ENCODE measurements at regions not wholly inside any gene's neighbourhood (a gene's known extent, or its start where the extent isn't known, plus 50 kb on each side); places are given as distances from the start of the nearest gene placed in this dataset.
A peak's percentile ranks its signal among the peaks of the same experiment; 100 is the strongest.

- H2AFZ ChIP-seq (ENCODE audit: insufficient read depth, low read depth, low read length, poor library complexity, severe bottlenecking): no peak overlapping the region
- H3K9me3 ChIP-seq (replicated peaks in 1 of 2; ENCODE audit: control insufficient read depth in 1 of 2, insufficient read depth in 1 of 2, low read length in 2 of 2): no peaks in the 10 kb centered on the region
- H3K4me2 ChIP-seq (replicated peaks; ENCODE audit: extremely low read depth, low read length, poor library complexity, severe bottlenecking): no peak overlapping the region
- H3K36me3 ChIP-seq (replicated peaks in 1 of 2; ENCODE audit: control insufficient read depth in 1 of 2, insufficient read depth in 2 of 2, low read length in 2 of 2): no peaks in the 10 kb centered on the region
- H3K27me3 ChIP-seq (ENCODE audit: control insufficient read depth in 2 of 2, insufficient read depth in 2 of 2, low read length in 2 of 2): no peaks in the 10 kb centered on the region
- no peak overlapping the region for H3K9ac ChIP-seq (ENCODE audit: insufficient read depth, low read length, poor library complexity, severe bottlenecking)
- 93% methylated on average over 7 of the region's 12 CpGs for WGBS (ENCODE audit: insufficient coverage)
- no peak for TF ChIP-seq CTCF (IDR thresholded peaks at IDR 0.05)
- H3K27ac ChIP-seq (ENCODE audit: low read depth in 1 of 2, low read length in 2 of 2): no peak overlapping the region
- Mint-ChIP-seq H3K27ac (no peak overlapping the region), H3K9me3 (peaks cover 0 to 5% (median 0%) of the 10 kb centered on the region in 7 donors), H3K4me3 (no peak overlapping the region), H3K36me3 (peaks cover 0 to 3% of the 10 kb centered on the region in 2 donors), H3K27me3 (ENCODE audit: low read depth in 3 of 3) (peaks cover 0 to 5% (median 0%) of the 10 kb centered on the region in 3 donors), H3K4me1 (peaks cover 37% of the 10 kb centered on the region)
- H3K79me2 ChIP-seq (ENCODE audit: insufficient read depth, low read length): no peaks in the 10 kb centered on the region
- H3K4me1 ChIP-seq (ENCODE audit: control insufficient read depth in 1 of 2, insufficient read depth in 2 of 2, low read length in 2 of 2): peaks cover 28% of the 10 kb centered on the region in 2 donors
- intact Hi-C loops (cut with micrococcal nuclease): loop anchor here in 1 of 2 donors (10.0 kb wide), 1 partner anchor 101 kb away; no protein-coding TSS in a partner anchor
- H3K4me3 ChIP-seq (replicated peaks in 1 of 3; ENCODE audit: low read depth in 2 of 3, low read length in 3 of 3): no peak overlapping the region
- no peak for DNase-seq
- no peaks in the 10 kb centered on the region for H4K20me1 ChIP-seq (ENCODE audit: insufficient read depth, low read length)
Observed at GRCh38 chr6:105896052-105896820, 189.9 kb upstream of the PRDM1 start.

- no peak overlapping the region for H3K27ac ChIP-seq (ENCODE audit: low read depth in 1 of 2, low read length in 2 of 2)
- H2AFZ ChIP-seq (ENCODE audit: insufficient read depth, low read depth, low read length, poor library complexity, severe bottlenecking): no peak overlapping the region
- no peak overlapping the region for H3K4me2 ChIP-seq (replicated peaks; ENCODE audit: extremely low read depth, low read length, poor library complexity, severe bottlenecking)
- no peak overlapping the region for H3K4me3 Mint-ChIP-seq
- H3K9ac ChIP-seq (ENCODE audit: insufficient read depth, low read length, poor library complexity, severe bottlenecking): no peak overlapping the region
- peaks cover 0 to 3% (median 0%) of the 10 kb centered on the region in 7 donors for H3K9me3 Mint-ChIP-seq
- peak overlapping the region in 2 of 7 donors; percentile 9 to 11 for H3K27ac Mint-ChIP-seq
- peaks cover 15% of the 10 kb centered on the region in 2 donors for H3K4me1 ChIP-seq (ENCODE audit: control insufficient read depth in 1 of 2, insufficient read depth in 2 of 2, low read length in 2 of 2)
- H3K4me3 ChIP-seq (replicated peaks in 1 of 3; ENCODE audit: low read depth in 2 of 3, low read length in 3 of 3): no peak overlapping the region
- WGBS (ENCODE audit: insufficient coverage): 43% methylated on average over 1 of the region's 1 CpG
- peak in 1 of 3 donors; percentile 47 for DNase-seq
- intact Hi-C loops (cut with micrococcal nuclease): loop anchor here in 1 of 2 donors (10.0 kb wide), 1 partner anchor 100 kb away; no protein-coding TSS in a partner anchor
- no peak for TF ChIP-seq CTCF (IDR thresholded peaks at IDR 0.05)
- H3K36me3 ChIP-seq (replicated peaks in 1 of 2; ENCODE audit: control insufficient read depth in 1 of 2, insufficient read depth in 2 of 2, low read length in 2 of 2): no peaks in the 10 kb centered on the region
- H3K36me3 Mint-ChIP-seq: peaks cover 0 to 3% of the 10 kb centered on the region in 2 donors
- no peaks in the 10 kb centered on the region for H3K79me2 ChIP-seq (ENCODE audit: insufficient read depth, low read length)
- peaks cover 0 to 2% of the 10 kb centered on the region in 2 donors for H3K9me3 ChIP-seq (replicated peaks in 1 of 2; ENCODE audit: control insufficient read depth in 1 of 2, insufficient read depth in 1 of 2, low read length in 2 of 2)
- peaks cover 25% of the 10 kb centered on the region for H3K4me1 Mint-ChIP-seq
- peaks cover 0 to 5% (median 0%) of the 10 kb centered on the region in 3 donors for H3K27me3 Mint-ChIP-seq (ENCODE audit: low read depth in 3 of 3)
- H3K27me3 ChIP-seq (ENCODE audit: control insufficient read depth in 2 of 2, insufficient read depth in 2 of 2, low read length in 2 of 2): no peaks in the 10 kb centered on the region
- H4K20me1 ChIP-seq (ENCODE audit: insufficient read depth, low read length): no peaks in the 10 kb centered on the region
Observed at GRCh38 chr6:105894556-105894955, 191.6 kb upstream of the PRDM1 start.
